SK-N-SH (cell line): ENCODE measurements at regions not wholly inside any gene's neighbourhood (a gene's known extent, or its start where the extent isn't known, plus 50 kb on each side); places are given as distances from the start of the nearest gene placed in this dataset.

Source experiments
- CTCF ChIA-PET: fragments of 300-600, 350-600 bp; formaldehyde crosslinking; extraction: SDS; loops from one replicate; lab custom pipeline; 2021; lab: Yijun Ruan, JAX
- POLR2A ChIA-PET: fragments of 350-600 bp; sonication (Branson Sonifier 250); formaldehyde crosslinking; extraction: SDS; loops from one replicate; lab custom pipeline; 2020; ENCODE audit warnings: antibody characterized with exemption, inconsistent platforms; lab: Yijun Ruan, JAX
- DNase-seq: peaks from one replicate; pipeline ENCODE4 v3.0.0; 2012
- H2AFZ ChIP-seq: fragments of 200-600 bp; sonication (generic); 2 replicates; pipeline ENCODE4 v1.8.1; 2016; ENCODE audit warnings: antibody characterized with exemption, mild to moderate bottlenecking, low read depth
- H3F3A ChIP-seq: fragments of 200-600 bp; sonication (generic); replicated peaks from 2 replicates; pipeline ENCODE3; 2016; ENCODE audit warnings: antibody characterized with exemption, mild to moderate bottlenecking; ENCODE audit not compliant: insufficient read depth
- H3K27ac ChIP-seq, 2 experiments: fragments of 200-500 bp in 1 of 2; fragments of 200-600 bp in 1 of 2; sonication (Bioruptor generic) in 1 of 2; sonication (generic), shearing (Covaris generic) in 1 of 2; 2 replicates each; pipeline versions ENCODE4 v1.5.1 to v1.6.1; 2014 to 2016; ENCODE audit warnings: low read depth in 2 of 2, inconsistent platforms in 1 of 2, low read length in 1 of 2, mild to moderate bottlenecking in 1 of 2, mixed read lengths in 1 of 2
- H3K27me3 ChIP-seq: fragments of 200-600 bp; sonication (generic), shearing (Covaris generic); 2 replicates; pipeline ENCODE4 v1.6.1; 2016; ENCODE audit warnings: mixed run types; ENCODE audit not compliant: insufficient read depth
- H3K36me3 ChIP-seq, 2 experiments: fragments of 200-500 bp in 1 of 2; fragments of 200-600 bp in 1 of 2; sonication (Bioruptor generic) in 1 of 2; sonication (generic) in 1 of 2; replicated peaks in 1 of 2; 2 replicates each; pipeline versions ENCODE3 to v1.5.1; 2014 to 2016; ENCODE audit warnings: low read length in 1 of 2, mild to moderate bottlenecking in 1 of 2; ENCODE audit not compliant: insufficient read depth in 2 of 2, control insufficient read depth in 1 of 2
- H3K4me1 ChIP-seq, 2 experiments: fragments of 200-500 bp in 1 of 2; fragments of 200-600 bp in 1 of 2; sonication (Bioruptor generic) in 1 of 2; sonication (generic), shearing (Covaris generic) in 1 of 2; 2 replicates each; pipeline versions ENCODE4 v1.5.1 to v1.6.1; 2014 to 2016; ENCODE audit warnings: low read depth in 1 of 2, low read length in 1 of 2, mixed run types in 1 of 2; ENCODE audit not compliant: insufficient read depth in 2 of 2, control insufficient read depth in 1 of 2
- H3K4me2 ChIP-seq: fragments of 200-600 bp; sonication (generic), shearing (Covaris generic); 2 replicates; pipeline ENCODE4 v1.6.1; 2017; ENCODE audit warnings: mixed run types
- H3K4me3 ChIP-seq, 2 experiments: fragments of 200-500 bp in 1 of 2; fragments of 200-600 bp in 1 of 2; sonication (Bioruptor generic) in 1 of 2; sonication (generic), shearing (Covaris generic) in 1 of 2; 2 replicates each; pipeline versions ENCODE4 v1.5.1 to v1.8.1; 2014 to 2016; ENCODE audit warnings: low read depth in 2 of 2, inconsistent platforms in 1 of 2, low read length in 1 of 2, mild to moderate bottlenecking in 1 of 2, mixed read lengths in 1 of 2, moderate library complexity in 1 of 2
- H3K79me2 ChIP-seq: fragments of 200-600 bp; sonication (generic); 2 replicates; pipeline ENCODE4 v1.8.1; 2017; ENCODE audit warnings: mild to moderate bottlenecking; ENCODE audit not compliant: insufficient read depth
- H3K9ac ChIP-seq: fragments of 200-600 bp; sonication (generic); 2 replicates; pipeline ENCODE4 v1.6.1; 2017; ENCODE audit warnings: mixed run types
- H3K9me2 ChIP-seq: fragments of 200-600 bp; sonication (generic); 2 replicates; pipeline ENCODE4 v1.6.1; 2017; ENCODE audit warnings: mixed run types
- H3K9me3 ChIP-seq: fragments of 200-600 bp; sonication (generic); 2 replicates; pipeline ENCODE4 v1.6.1; 2017; ENCODE audit warnings: mixed run types, mild to moderate bottlenecking, moderate library complexity
- H4K20me1 ChIP-seq: fragments of 200-600 bp; sonication (generic); 2 replicates; pipeline ENCODE4 v1.6.1; 2017; ENCODE audit warnings: mild to moderate bottlenecking, mixed run types; ENCODE audit not compliant: insufficient read depth
- EZH2phosphoT487 ChIP-seq: fragments of 200-600 bp; sonication (generic); IDR thresholded peaks from 2 replicates; pipeline ENCODE4 v1.6.1; 2017; ENCODE audit warnings: low read depth, mixed run types, mild to moderate bottlenecking, antibody characterized with exemption, moderate library complexity, borderline replicate concordance
- FOSL2 ChIP-seq: IDR thresholded peaks from 2 replicates; pipeline ENCODE4 v1.4.0; 2012; ENCODE audit warnings: low read depth, mild to moderate bottlenecking, moderate library complexity, borderline replicate concordance
- FOXM1 ChIP-seq: IDR thresholded peaks from 2 replicates; pipeline ENCODE4 v1.4.0; 2012; ENCODE audit warnings: low read depth, mild to moderate bottlenecking
- GATA2 ChIP-seq: sonication (generic); formaldehyde crosslinking; IDR thresholded peaks from 2 replicates; pipeline ENCODE4 v1.5.0; 2020; ENCODE audit warnings: mild to moderate bottlenecking, missing genetic modification reagents
- NFIC ChIP-seq: IDR thresholded peaks from 2 replicates; pipeline ENCODE4 v1.4.0; 2012; ENCODE audit warnings: borderline replicate concordance
- NRF1 ChIP-seq: IDR thresholded peaks from 2 replicates; pipeline ENCODE4 v1.6.1; 2012; ENCODE audit warnings: low read depth, mild to moderate bottlenecking, low read length
- POLR2AphosphoS5 ChIP-seq: IDR thresholded peaks from 2 replicates; pipeline ENCODE4 v1.6.1; 2012; ENCODE audit warnings: low read depth, low read length
- RCOR1 ChIP-seq: fragments of 150-350 bp; IDR thresholded peaks from 2 replicates; pipeline ENCODE4 v1.6.1; 2017; ENCODE audit warnings: antibody characterized with exemption, low read length
- RFX5 ChIP-seq: IDR thresholded peaks from 2 replicates; pipeline ENCODE4 v1.6.1; 2012; ENCODE audit warnings: mild to moderate bottlenecking, improper control_type of control experiment, low read length
- RXRA ChIP-seq: IDR thresholded peaks from 2 replicates; pipeline ENCODE4 v1.4.0; 2012; ENCODE audit warnings: low read depth, mild to moderate bottlenecking, borderline replicate concordance
- SIN3A ChIP-seq: IDR thresholded peaks from 2 replicates; pipeline ENCODE4 v1.6.1; 2012; ENCODE audit warnings: low read depth, mild to moderate bottlenecking, low read length, moderate library complexity, borderline replicate concordance
- SMC3 ChIP-seq: IDR thresholded peaks from 2 replicates; pipeline ENCODE4 v1.6.1; 2012; ENCODE audit warnings: low read depth, low read length, improper control_type of control experiment
- TAF1 ChIP-seq: IDR thresholded peaks from 2 replicates; pipeline ENCODE4 v1.6.1; 2012; ENCODE audit warnings: low read depth, mild to moderate bottlenecking, low read length, moderate library complexity, borderline replicate concordance
- TEAD4 ChIP-seq: IDR thresholded peaks from 2 replicates; pipeline ENCODE4 v1.4.0; 2012; ENCODE audit warnings: mild to moderate bottlenecking, borderline replicate concordance; ENCODE audit not compliant: insufficient read depth
- YY1 ChIP-seq: IDR thresholded peaks from 2 replicates; pipeline ENCODE4 v1.4.0; 2012; ENCODE audit warnings: low read depth, mild to moderate bottlenecking
- WGBS: methylation state at CpG from one replicate; pipeline ENCODE4 v1.1.6; 2017; ENCODE audit warnings: low lambda C conversion rate; 5-methylcytosine and 5-hydroxymethylcytosine counted together
- TF ChIP-seq, protein P1 (sequence below): IDR thresholded peaks from 2 replicates; pipeline ENCODE4 v1.4.0; 2012; ENCODE audit warnings: low read depth, borderline replicate concordance
- TF ChIP-seq, protein P2 (sequence below): IDR thresholded peaks from 2 replicates; pipeline ENCODE4; 2012
- TF ChIP-seq, protein P3 (sequence below): IDR thresholded peaks from 2 replicates; pipeline ENCODE4 v1.6.1; 2012; ENCODE audit warnings: mild to moderate bottlenecking, low read depth, low read length, moderate library complexity
- TF ChIP-seq, protein P4 (sequence below): fragments of 150-350 bp; IDR thresholded peaks from 2 replicates; pipeline ENCODE4 v1.6.1; 2017; ENCODE audit warnings: antibody characterized with exemption, low read length, low read depth, borderline replicate concordance

DNA sequence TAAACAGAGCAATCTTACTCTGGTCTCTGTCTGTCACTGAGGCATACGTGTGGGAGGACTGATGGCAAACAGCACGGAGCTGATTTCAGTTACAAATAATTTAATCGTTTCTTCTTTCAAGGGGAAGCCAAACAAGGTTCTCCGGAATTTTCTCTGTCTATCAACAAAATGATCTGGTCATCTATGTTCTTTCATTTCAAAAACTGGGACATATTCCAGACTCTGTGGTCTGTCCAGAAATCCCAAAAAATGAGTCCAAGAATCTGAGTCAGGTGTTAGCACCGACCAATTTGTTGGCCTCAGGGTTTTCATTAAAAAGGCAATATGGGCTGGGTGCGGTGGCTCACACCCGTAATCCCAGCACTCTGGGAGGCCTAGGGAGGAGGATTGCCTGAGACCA is 69.9 kb upstream of the ZNF608 start:
- H2AFZ ChIP-seq: no peak overlapping the region
- POLR2A ChIA-PET: no interaction called here
- DNase-seq: no peak

More for the DNA sequence above, 69.9 kb upstream of the ZNF608 start:
- Histone ChIP-seq H3K4me3 (no peak overlapping the region), H3K27ac (no peak overlapping the region), H3K27me3 (no peaks in the 10 kb centered on the region), H3K4me1 (no peaks in the 10 kb centered on the region), H4K20me1 (no peaks in the 10 kb centered on the region), H3K9me3 (no peaks in the 10 kb centered on the region), H3K9me2 (no peaks in the 10 kb centered on the region), H3K36me3 (no peaks in the 10 kb centered on the region), H3K4me2 (no peak overlapping the region), H3K9ac (no peak overlapping the region), H3K79me2 (no peaks in the 10 kb centered on the region), H3F3A (no peaks in the 10 kb centered on the region)
- WGBS: 73% methylated on average over 7 of the region's 7 CpGs
- CTCF ChIA-PET: no interaction called here
- TF ChIP-seq, protein P1, sequence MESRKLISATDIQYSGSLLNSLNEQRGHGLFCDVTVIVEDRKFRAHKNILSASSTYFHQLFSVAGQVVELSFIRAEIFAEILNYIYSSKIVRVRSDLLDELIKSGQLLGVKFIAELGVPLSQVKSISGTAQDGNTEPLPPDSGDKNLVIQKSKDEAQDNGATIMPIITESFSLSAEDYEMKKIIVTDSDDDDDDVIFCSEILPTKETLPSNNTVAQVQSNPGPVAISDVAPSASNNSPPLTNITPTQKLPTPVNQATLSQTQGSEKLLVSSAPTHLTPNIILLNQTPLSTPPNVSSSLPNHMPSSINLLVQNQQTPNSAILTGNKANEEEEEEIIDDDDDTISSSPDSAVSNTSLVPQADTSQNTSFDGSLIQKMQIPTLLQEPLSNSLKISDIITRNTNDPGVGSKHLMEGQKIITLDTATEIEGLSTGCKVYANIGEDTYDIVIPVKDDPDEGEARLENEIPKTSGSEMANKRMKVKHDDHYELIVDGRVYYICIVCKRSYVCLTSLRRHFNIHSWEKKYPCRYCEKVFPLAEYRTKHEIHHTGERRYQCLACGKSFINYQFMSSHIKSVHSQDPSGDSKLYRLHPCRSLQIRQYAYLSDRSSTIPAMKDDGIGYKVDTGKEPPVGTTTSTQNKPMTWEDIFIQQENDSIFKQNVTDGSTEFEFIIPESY: no peak
- TF ChIP-seq RXRA (no peak), SIN3A (no peak), SMC3 (no peak), TEAD4 (no peak), FOXM1 (no peak), NFIC (no peak), RFX5 (no peak), NRF1 (no peak), RCOR1 (no peak), YY1 (no peak), POLR2AphosphoS5 (no peak), FOSL2 (no peak), TAF1 (no peak), EZH2phosphoT487 (no peak), GATA2 (CRISPR knock-in tag) (no peak)
- TF ChIP-seq, protein P2, sequence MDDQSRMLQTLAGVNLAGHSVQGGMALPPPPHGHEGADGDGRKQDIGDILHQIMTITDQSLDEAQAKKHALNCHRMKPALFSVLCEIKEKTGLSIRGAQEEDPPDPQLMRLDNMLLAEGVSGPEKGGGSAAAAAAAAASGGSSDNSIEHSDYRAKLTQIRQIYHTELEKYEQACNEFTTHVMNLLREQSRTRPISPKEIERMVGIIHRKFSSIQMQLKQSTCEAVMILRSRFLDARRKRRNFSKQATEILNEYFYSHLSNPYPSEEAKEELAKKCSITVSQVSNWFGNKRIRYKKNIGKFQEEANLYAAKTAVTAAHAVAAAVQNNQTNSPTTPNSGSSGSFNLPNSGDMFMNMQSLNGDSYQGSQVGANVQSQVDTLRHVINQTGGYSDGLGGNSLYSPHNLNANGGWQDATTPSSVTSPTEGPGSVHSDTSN: no peak
- TF ChIP-seq, protein P3, sequence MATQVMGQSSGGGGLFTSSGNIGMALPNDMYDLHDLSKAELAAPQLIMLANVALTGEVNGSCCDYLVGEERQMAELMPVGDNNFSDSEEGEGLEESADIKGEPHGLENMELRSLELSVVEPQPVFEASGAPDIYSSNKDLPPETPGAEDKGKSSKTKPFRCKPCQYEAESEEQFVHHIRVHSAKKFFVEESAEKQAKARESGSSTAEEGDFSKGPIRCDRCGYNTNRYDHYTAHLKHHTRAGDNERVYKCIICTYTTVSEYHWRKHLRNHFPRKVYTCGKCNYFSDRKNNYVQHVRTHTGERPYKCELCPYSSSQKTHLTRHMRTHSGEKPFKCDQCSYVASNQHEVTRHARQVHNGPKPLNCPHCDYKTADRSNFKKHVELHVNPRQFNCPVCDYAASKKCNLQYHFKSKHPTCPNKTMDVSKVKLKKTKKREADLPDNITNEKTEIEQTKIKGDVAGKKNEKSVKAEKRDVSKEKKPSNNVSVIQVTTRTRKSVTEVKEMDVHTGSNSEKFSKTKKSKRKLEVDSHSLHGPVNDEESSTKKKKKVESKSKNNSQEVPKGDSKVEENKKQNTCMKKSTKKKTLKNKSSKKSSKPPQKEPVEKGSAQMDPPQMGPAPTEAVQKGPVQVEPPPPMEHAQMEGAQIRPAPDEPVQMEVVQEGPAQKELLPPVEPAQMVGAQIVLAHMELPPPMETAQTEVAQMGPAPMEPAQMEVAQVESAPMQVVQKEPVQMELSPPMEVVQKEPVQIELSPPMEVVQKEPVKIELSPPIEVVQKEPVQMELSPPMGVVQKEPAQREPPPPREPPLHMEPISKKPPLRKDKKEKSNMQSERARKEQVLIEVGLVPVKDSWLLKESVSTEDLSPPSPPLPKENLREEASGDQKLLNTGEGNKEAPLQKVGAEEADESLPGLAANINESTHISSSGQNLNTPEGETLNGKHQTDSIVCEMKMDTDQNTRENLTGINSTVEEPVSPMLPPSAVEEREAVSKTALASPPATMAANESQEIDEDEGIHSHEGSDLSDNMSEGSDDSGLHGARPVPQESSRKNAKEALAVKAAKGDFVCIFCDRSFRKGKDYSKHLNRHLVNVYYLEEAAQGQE: no peak
- TF ChIP-seq, protein P4, sequence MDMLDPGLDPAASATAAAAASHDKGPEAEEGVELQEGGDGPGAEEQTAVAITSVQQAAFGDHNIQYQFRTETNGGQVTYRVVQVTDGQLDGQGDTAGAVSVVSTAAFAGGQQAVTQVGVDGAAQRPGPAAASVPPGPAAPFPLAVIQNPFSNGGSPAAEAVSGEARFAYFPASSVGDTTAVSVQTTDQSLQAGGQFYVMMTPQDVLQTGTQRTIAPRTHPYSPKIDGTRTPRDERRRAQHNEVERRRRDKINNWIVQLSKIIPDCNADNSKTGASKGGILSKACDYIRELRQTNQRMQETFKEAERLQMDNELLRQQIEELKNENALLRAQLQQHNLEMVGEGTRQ: no peak
